ENCODE measurements at regions not wholly inside any gene's neighbourhood (a gene's known extent, or its start where the extent isn't known, plus 50 kb on each side); places are given as distances from the start of the nearest gene placed in this dataset.

GRCh38 chr3:181614878-181615277 lies 96.8 kb upstream of the SOX2 start:
- no peak overlapping the region for H3K9ac ChIP-seq (ENCODE audit: low read length)
- H3K36me3 ChIP-seq (ENCODE audit: low read length) = no peaks in the 10 kb centered on the region
- no peaks in the 10 kb centered on the region for H3K9me2 ChIP-seq (replicated peaks; ENCODE audit: insufficient read depth, low read length)
- no peak overlapping the region for H2AFZ ChIP-seq (ENCODE audit: low read depth, low read length, severe bottlenecking)
- no peaks in the 10 kb centered on the region for H4K20me1 ChIP-seq (ENCODE audit: low read depth, low read length)
- H3K4me2 ChIP-seq (ENCODE audit: low read depth, low read length, poor library complexity, severe bottlenecking) = no peak overlapping the region
- TF ChIP-seq EZH2phosphoT487 (conservative IDR thresholded peaks at IDR 0.05; ENCODE audit: low read length) (no peak), CTCF (IDR thresholded peaks at IDR 0.05; ENCODE audit: insufficient read depth, low read length, poor library complexity, severe bottlenecking) (no peak)
- H3K27ac ChIP-seq (ENCODE audit: low read depth, low read length) = no peak overlapping the region
- no peak overlapping the region for H3K4me3 ChIP-seq (ENCODE audit: insufficient read depth, low read length, poor library complexity, severe bottlenecking)
- H3K9me3 ChIP-seq (ENCODE audit: insufficient read depth, low read length) = no peaks in the 10 kb centered on the region
- no peaks in the 10 kb centered on the region for H3K79me2 ChIP-seq (ENCODE audit: insufficient read depth, low read length)
- H3K27me3 ChIP-seq (ENCODE audit: low read length) = no peaks in the 10 kb centered on the region
- no peaks in the 10 kb centered on the region for H3F3A ChIP-seq (ENCODE audit: insufficient read depth)

- Histone ChIP-seq H3K27ac (ENCODE audit: low read depth, low read length) (no peak overlapping the region), H3F3A (ENCODE audit: insufficient read depth) (no peaks in the 10 kb centered on the region), H3K27me3 (ENCODE audit: low read length) (no peaks in the 10 kb centered on the region), H3K4me3 (ENCODE audit: insufficient read depth, low read length, poor library complexity, severe bottlenecking) (no peak overlapping the region), H3K9me2 (replicated peaks; ENCODE audit: insufficient read depth, low read length) (no peaks in the 10 kb centered on the region), H3K9me3 (ENCODE audit: insufficient read depth, low read length) (no peaks in the 10 kb centered on the region), H3K36me3 (ENCODE audit: low read length) (no peaks in the 10 kb centered on the region), H2AFZ (ENCODE audit: low read depth, low read length, severe bottlenecking) (no peak overlapping the region), H3K9ac (ENCODE audit: low read length) (no peak overlapping the region), H4K20me1 (ENCODE audit: low read depth, low read length) (no peaks in the 10 kb centered on the region), H3K4me2 (ENCODE audit: low read depth, low read length, poor library complexity, severe bottlenecking) (no peak overlapping the region), H3K79me2 (ENCODE audit: insufficient read depth, low read length) (no peaks in the 10 kb centered on the region)
- no peak for TF ChIP-seq CTCF (IDR thresholded peaks at IDR 0.05; ENCODE audit: insufficient read depth, low read length, poor library complexity, severe bottlenecking)
- TF ChIP-seq EZH2phosphoT487 (conservative IDR thresholded peaks at IDR 0.05; ENCODE audit: low read length) = no peak
These were observed 97.9 kb upstream of the SOX2 start for GRCh38 chr3:181613813-181614212.

GRCh38 chr3:181613191-181613590 lies 98.5 kb upstream of the SOX2 start:
- H3K9me3 ChIP-seq (ENCODE audit: insufficient read depth, low read length) = no peaks in the 10 kb centered on the region

More at GRCh38 chr3:181613191-181613590, 98.5 kb upstream of the SOX2 start:
- Histone ChIP-seq H3K4me3 (ENCODE audit: insufficient read depth, low read length, poor library complexity, severe bottlenecking) (no peak overlapping the region), H3F3A (ENCODE audit: insufficient read depth) (no peaks in the 10 kb centered on the region), H2AFZ (ENCODE audit: low read depth, low read length, severe bottlenecking) (no peak overlapping the region), H4K20me1 (ENCODE audit: low read depth, low read length) (no peaks in the 10 kb centered on the region), H3K27me3 (ENCODE audit: low read length) (no peaks in the 10 kb centered on the region), H3K79me2 (ENCODE audit: insufficient read depth, low read length) (no peaks in the 10 kb centered on the region), H3K36me3 (ENCODE audit: low read length) (no peaks in the 10 kb centered on the region), H3K9me2 (replicated peaks; ENCODE audit: insufficient read depth, low read length) (no peaks in the 10 kb centered on the region), H3K9ac (ENCODE audit: low read length) (no peak overlapping the region), H3K4me2 (ENCODE audit: low read depth, low read length, poor library complexity, severe bottlenecking) (no peak overlapping the region), H3K27ac (ENCODE audit: low read depth, low read length) (no peak overlapping the region)
- TF ChIP-seq CTCF (IDR thresholded peaks at IDR 0.05; ENCODE audit: insufficient read depth, low read length, poor library complexity, severe bottlenecking) (no peak), EZH2phosphoT487 (conservative IDR thresholded peaks at IDR 0.05; ENCODE audit: low read length) (no peak)

Data from SU-DHL-6 (cell line).